ENCODE measurements at regions not wholly inside any gene's neighbourhood (a gene's known extent, or its start where the extent isn't known, plus 50 kb on each side); places are given as distances from the start of the nearest gene placed in this dataset.
A peak's percentile ranks its signal among the peaks of the same experiment; 100 is the strongest.

DNA sequence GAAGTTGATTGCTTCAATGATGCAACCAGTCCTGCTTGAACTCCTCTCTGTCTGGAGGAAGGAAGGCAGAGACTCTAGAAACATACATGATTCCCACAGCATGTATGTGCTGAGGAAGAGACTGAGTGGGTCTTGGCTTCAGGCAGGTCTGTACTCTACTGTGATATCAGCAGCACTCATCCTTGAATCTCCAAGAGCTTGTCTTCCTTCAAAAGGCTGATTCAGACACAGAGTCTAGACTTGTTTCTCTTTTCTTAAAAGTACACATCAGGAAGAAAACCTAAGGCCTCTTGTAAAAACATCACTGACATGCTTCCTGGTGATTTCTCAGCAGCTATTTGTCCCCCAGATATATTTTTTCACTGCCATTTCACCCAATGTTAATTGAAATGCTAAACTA is 155.7 kb upstream of the HEY2 start:
- no peaks in the 10 kb centered on the region for H3K9me3 ChIP-seq (ENCODE audit: insufficient read depth in 2 of 2, low read depth in 1 of 2, low read length in 1 of 2)
- H4K20me1 ChIP-seq (replicated peaks in 1 of 2; ENCODE audit: control insufficient read depth in 1 of 2, insufficient read depth in 2 of 2, low read length in 2 of 2), result no peaks in the 10 kb centered on the region
- no peak overlapping the region for H2BK12ac ChIP-seq (ENCODE audit: low read depth, low read length)
- H4K5ac ChIP-seq (ENCODE audit: insufficient read length, low read depth, low read length), result no peak overlapping the region
- no peak overlapping the region for H2BK15ac ChIP-seq (ENCODE audit: low read length)
- no peak overlapping the region for H2BK120ac ChIP-seq (replicated peaks; ENCODE audit: low read depth, low read length)
- TF ChIP-seq TAF7 (optimal IDR thresholded peaks at IDR 0.05; ENCODE audit: borderline replicate concordance, low read depth, low read length) (no peak), RFX5 (IDR thresholded peaks at IDR 0.05; ENCODE audit: borderline replicate concordance, low read depth, low read length) (no peak), RNF2 (IDR thresholded peaks at IDR 0.05; ENCODE audit: borderline replicate concordance, low read depth, low read length, missing control alignments, poor library complexity, severe bottlenecking) (no peak), ASH2L (IDR thresholded peaks at IDR 0.05; ENCODE audit: low read length) (no peak), SP4 (IDR thresholded peaks at IDR 0.05; ENCODE audit: low read length) (no peak), CHD1 (IDR thresholded peaks at IDR 0.05; ENCODE audit: low read depth, low read length) (no peak), SIRT6 (IDR thresholded peaks at IDR 0.05; ENCODE audit: low read length) (no peak), POU5F1 (IDR thresholded peaks at IDR 0.05; ENCODE audit: low read depth, low read length) (no peak), RBBP5 (IDR thresholded peaks at IDR 0.05; ENCODE audit: borderline replicate concordance, low read depth, low read length) (no peak), USF2 (IDR thresholded peaks at IDR 0.05; ENCODE audit: low read length) (no peak)
- H3K79me1 ChIP-seq (ENCODE audit: low read depth, low read length), result no peaks in the 10 kb centered on the region
- H3K14ac ChIP-seq (ENCODE audit: insufficient read length), result no peak overlapping the region
- H3K18ac ChIP-seq (ENCODE audit: extremely low read depth, low read length), result no peak overlapping the region
- no peak overlapping the region for H3K4ac ChIP-seq (replicated peaks; ENCODE audit: insufficient read length, low read depth, low read length)
- FAIRE-seq, result no peak
- H3K4me3 ChIP-seq (ENCODE audit: extremely low read depth in 1 of 4, insufficient read depth in 2 of 4, low read depth in 3 of 4, low read length in 4 of 4), result no peak overlapping the region
- no peak overlapping the region for H3K56ac ChIP-seq (replicated peaks; ENCODE audit: insufficient read length, low read depth, low read length)
- H4K91ac ChIP-seq (replicated peaks; ENCODE audit: insufficient read length, low read length), result no peak overlapping the region
- no peaks in the 10 kb centered on the region for H3K36me3 ChIP-seq (ENCODE audit: control insufficient read depth in 2 of 4, insufficient read depth in 4 of 4, low read length in 3 of 4)
- 0 out of 2 replicates have a peak overlapping the region, but pooled peaks have one; percentile 10 for H2AFZ ChIP-seq (ENCODE audit: low read length)
- H2BK20ac ChIP-seq (ENCODE audit: low read length), result no peak overlapping the region
- ChIA-PET POLR2A (ENCODE audit: partially characterized antibody) (no interaction called here), CTCF (ENCODE audit: partially characterized antibody) (interaction anchor here (1.2 kb wide), 1 partner anchor 12 kb away, joined by 3 read pairs; no protein-coding TSS in a partner anchor)
- DNase-seq (ENCODE audit: low read depth in 1 of 2, low spot score in 2 of 2), result no peak
- H3K27ac ChIP-seq (ENCODE audit: low read depth, low read length), result no peak overlapping the region
- H3K23ac ChIP-seq (ENCODE audit: insufficient read length), result no peak overlapping the region
- peaks cover 0 to 4% (median 1%) of the 10 kb centered on the region in 4 experiments; a peak in 2 of 7 replicates for H3K4me1 ChIP-seq (replicated peaks in 1 of 4; ENCODE audit: control insufficient read depth in 3 of 4, insufficient read depth in 4 of 4, low read length in 3 of 4)
- no peak overlapping the region for H2BK5ac ChIP-seq (ENCODE audit: low read depth, low read length)
- H3K27me3 ChIP-seq (replicated peaks in 1 of 4; ENCODE audit: control insufficient read depth in 3 of 4, extremely low read depth in 1 of 4, insufficient read depth in 3 of 4, low read length in 3 of 4), result no peaks in the 10 kb centered on the region
- H3K79me2 ChIP-seq (ENCODE audit: control insufficient read depth in 1 of 2, insufficient read depth in 2 of 2, low read length in 2 of 2), result no peaks in the 10 kb centered on the region
- H3K23me2 ChIP-seq (ENCODE audit: low read depth, low read length), result no peaks in the 10 kb centered on the region
- no peak overlapping the region for H3K9ac ChIP-seq (replicated peaks in 1 of 4; ENCODE audit: extremely low read depth in 1 of 4, low read depth in 3 of 4, low read length in 3 of 4)
- no peak overlapping the region for H2AK5ac ChIP-seq (ENCODE audit: low read depth, low read length)
- no peak overlapping the region for H4K8ac ChIP-seq (ENCODE audit: extremely low read depth, insufficient read depth, low read length)
- no peak overlapping the region for H3K4me2 ChIP-seq (ENCODE audit: insufficient read depth in 1 of 2, low read depth in 2 of 2, low read length in 2 of 2)

Measured in H1 (cell line).